HUES64 (cell line): ENCODE measurements at regions not wholly inside any gene's neighbourhood (a gene's known extent, or its start where the extent isn't known, plus 50 kb on each side); places are given as distances from the start of the nearest gene placed in this dataset.
"Not testable (repeated sequence)": the region's sequence is repeated elsewhere in the genome, so short reads cannot be mapped to it uniquely, and the experiment has no call there.

Source experiments
- H3K27ac ChIP-seq: 2 replicates; pipeline ENCODE4 v1.7.0; 2013; ENCODE audit warnings: low read depth, low read length, inconsistent platforms
- H3K27me3 ChIP-seq: 2 replicates; pipeline ENCODE4 v1.6.1; 2013; ENCODE audit warnings: mild to moderate bottlenecking, low read length; ENCODE audit not compliant: insufficient read depth
- H3K36me3 ChIP-seq: 2 replicates; pipeline ENCODE4 v1.6.1; 2013; ENCODE audit warnings: mild to moderate bottlenecking, low read length; ENCODE audit not compliant: insufficient read depth
- H3K4me1 ChIP-seq: 2 replicates; pipeline ENCODE4 v1.6.1; 2013; ENCODE audit warnings: mild to moderate bottlenecking, low read length, moderate library complexity; ENCODE audit not compliant: insufficient read depth
- H3K4me3 ChIP-seq: 2 replicates; pipeline ENCODE4 v1.5.1; 2013; ENCODE audit warnings: mild to moderate bottlenecking, low read length, moderate library complexity
- H3K9ac ChIP-seq: 2 replicates; pipeline ENCODE4 v1.6.1; 2013; ENCODE audit warnings: mild to moderate bottlenecking, low read depth, low read length
- H3K9me3 ChIP-seq: 2 replicates; pipeline ENCODE4 v1.6.1; 2013; ENCODE audit warnings: low read depth, low read length; ENCODE audit not compliant: insufficient read depth
- WGBS: fragments of 150-250, 120-280 bp; methylation state at CpG from one replicate; pipeline ENCODE4 v1.1.7; 2013; ENCODE audit warnings: missing lambda C conversion rate; 5-methylcytosine and 5-hydroxymethylcytosine counted together

DNA sequence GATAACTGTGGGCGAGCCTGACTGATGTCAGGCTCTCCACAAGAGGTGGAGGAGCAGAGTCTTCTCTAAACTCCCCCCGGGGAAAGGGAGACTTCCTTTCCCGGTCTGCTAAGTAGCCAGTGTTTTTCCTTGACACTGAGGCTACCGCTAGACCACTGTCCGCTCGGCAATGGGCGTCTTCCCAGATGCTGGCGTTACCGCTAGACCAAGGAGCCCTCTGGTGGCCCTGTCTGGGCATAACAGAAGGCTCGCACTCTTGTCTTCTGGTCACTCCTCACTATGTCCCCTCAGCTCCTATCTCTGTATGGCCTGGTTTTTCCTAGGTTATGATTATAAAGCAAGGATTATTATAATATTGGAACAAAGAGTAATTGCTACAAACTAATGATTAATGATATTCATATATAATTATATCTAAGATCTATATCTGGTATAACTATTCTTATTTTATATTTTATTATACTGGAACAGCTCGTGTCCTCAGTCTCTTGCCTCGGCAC is 278.7 kb downstream of the CAAP1 start:
- H3K9ac ChIP-seq, H3K4me1 ChIP-seq: not testable (repeated sequence)
- WGBS: 36% methylated on average over 11 of the region's 12 CpGs

GRCh38 chr9:26612211-26612610 is 280.4 kb downstream of the CAAP1 start:
- H3K9ac ChIP-seq: no peak overlapping the region
- no peaks in the 10 kb centered on the region for H3K9me3 ChIP-seq
- no peak overlapping the region for H3K4me3 ChIP-seq
- 91% methylated on average over 3 of the region's 3 CpGs for WGBS
- H3K4me1 ChIP-seq: peaks cover 5% of the 10 kb centered on the region; the same call in 1 of the 2 replicates
- no peaks in the 10 kb centered on the region for H3K27me3 ChIP-seq
- no peak overlapping the region for H3K27ac ChIP-seq
- no peaks in the 10 kb centered on the region for H3K36me3 ChIP-seq

More for the DNA sequence above, 278.7 kb downstream of the CAAP1 start:
- H3K27me3 ChIP-seq, H3K9me3 ChIP-seq, H3K27ac ChIP-seq, H3K36me3 ChIP-seq, H3K4me3 ChIP-seq: not testable (repeated sequence)

DNA sequence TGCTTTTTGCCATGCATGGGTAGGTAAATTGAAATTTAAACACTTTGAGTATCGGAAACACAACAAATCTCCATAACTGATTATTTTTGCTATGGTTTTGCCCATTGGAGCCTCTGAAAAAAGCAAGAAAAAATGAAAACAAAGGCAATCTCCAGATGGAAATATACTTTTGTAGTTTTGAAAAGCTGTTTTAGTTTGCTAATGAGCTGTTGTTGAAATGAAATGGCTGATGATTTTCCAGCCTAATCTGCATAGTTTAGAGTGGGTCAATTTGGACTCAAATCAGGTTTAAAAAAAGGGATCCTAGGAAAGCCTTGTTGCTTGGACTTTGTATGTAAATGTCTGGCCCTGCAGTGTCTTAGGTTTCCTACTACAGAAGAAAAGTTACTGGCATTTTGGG is 285.8 kb downstream of the CAAP1 start:
- peaks cover 21% of the 10 kb centered on the region for H3K4me1 ChIP-seq
- no peaks in the 10 kb centered on the region for H3K9me3 ChIP-seq
- no peaks in the 10 kb centered on the region for H3K27me3 ChIP-seq
- H3K36me3 ChIP-seq: no peaks in the 10 kb centered on the region
- no peak overlapping the region for H3K9ac ChIP-seq
- WGBS: 100% methylated on average over 1 of the region's 1 CpG
- no peak overlapping the region for H3K27ac ChIP-seq
- no peak overlapping the region for H3K4me3 ChIP-seq

GRCh38 chr9:26605367-26605766 is 287.2 kb downstream of the CAAP1 start:
- Histone ChIP-seq H3K36me3 (no peaks in the 10 kb centered on the region), H3K27me3 (no peaks in the 10 kb centered on the region), H3K9me3 (no peaks in the 10 kb centered on the region), H3K9ac (no peak overlapping the region), H3K4me3 (no peak overlapping the region), H3K27ac (no peak overlapping the region), H3K4me1 (peaks cover 21% of the 10 kb centered on the region)
- 96% methylated on average over 1 of the region's 1 CpG for WGBS

GRCh38 chr9:26604076-26604662 is 288.4 kb downstream of the CAAP1 start:
- no peak overlapping the region for H3K9ac ChIP-seq
- H3K4me1 ChIP-seq: peaks cover 21% of the 10 kb centered on the region
- H3K4me3 ChIP-seq: no peak overlapping the region
- no peaks in the 10 kb centered on the region for H3K36me3 ChIP-seq
- H3K9me3 ChIP-seq: no peaks in the 10 kb centered on the region
- H3K27me3 ChIP-seq: no peaks in the 10 kb centered on the region
- 82% methylated on average over 4 of the region's 4 CpGs for WGBS
- peak overlapping the region; percentile 24; the same call in 1 of the 2 replicates for H3K27ac ChIP-seq

- Histone ChIP-seq H3K27ac (no peak overlapping the region), H3K9ac (no peak overlapping the region), H3K27me3 (no peaks in the 10 kb centered on the region), H3K4me3 (no peak overlapping the region), H3K9me3 (no peaks in the 10 kb centered on the region), H3K36me3 (no peaks in the 10 kb centered on the region), H3K4me1 (peaks cover 21% of the 10 kb centered on the region)
Observed at GRCh38 chr9:26603617-26604016, 289.0 kb downstream of the CAAP1 start.

- Histone ChIP-seq H3K9ac (no peak overlapping the region), H3K9me3 (no peaks in the 10 kb centered on the region), H3K4me3 (no peak overlapping the region), H3K27ac (no peak overlapping the region), H3K4me1 (no peaks in the 10 kb centered on the region), H3K27me3 (no peaks in the 10 kb centered on the region), H3K36me3 (no peaks in the 10 kb centered on the region)
- WGBS: 86% methylated on average over 5 of the region's 5 CpGs
Observed at GRCh38 chr9:26597542-26598149, 295.0 kb downstream of the CAAP1 start.

GRCh38 chr9:26579056-26579455 is 313.5 kb downstream of the CAAP1 start:
- no peak overlapping the region for H3K4me3 ChIP-seq
- H3K4me1 ChIP-seq: no peaks in the 10 kb centered on the region
- H3K9me3 ChIP-seq: no peaks in the 10 kb centered on the region
- 100% methylated on average over 1 of the region's 2 CpGs for WGBS
- H3K9ac ChIP-seq: no peak overlapping the region
- no peaks in the 10 kb centered on the region for H3K36me3 ChIP-seq
- no peaks in the 10 kb centered on the region for H3K27me3 ChIP-seq
- no peak overlapping the region for H3K27ac ChIP-seq

GRCh38 chr9:26574898-26575440 is 317.6 kb downstream of the CAAP1 start:
- 94% methylated on average over 2 of the region's 2 CpGs for WGBS
- H3K27ac ChIP-seq: no peak overlapping the region
- H3K9ac ChIP-seq: no peak overlapping the region
- H3K36me3 ChIP-seq: no peaks in the 10 kb centered on the region
- no peak overlapping the region for H3K4me3 ChIP-seq
- H3K27me3 ChIP-seq: no peaks in the 10 kb centered on the region
- no peaks in the 10 kb centered on the region for H3K4me1 ChIP-seq
- H3K9me3 ChIP-seq: no peaks in the 10 kb centered on the region

DNA sequence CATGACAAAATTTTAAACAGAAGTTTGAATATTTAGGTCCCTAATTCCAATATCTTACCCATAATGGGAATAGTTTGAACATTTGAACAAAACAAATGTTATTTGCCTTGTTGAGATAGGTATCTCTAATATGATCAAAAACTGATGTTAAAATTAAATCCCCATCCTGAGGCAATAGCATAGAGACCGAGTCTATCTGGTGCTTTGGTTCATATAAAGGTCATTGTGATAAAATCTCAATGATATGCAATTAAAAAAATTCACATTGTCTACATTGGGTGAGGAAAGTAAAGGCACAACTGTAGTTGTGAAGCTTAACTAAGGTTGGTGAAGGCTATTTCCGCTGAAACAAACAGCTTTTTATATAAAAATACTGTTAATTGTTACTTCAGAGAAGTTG is 318.3 kb downstream of the CAAP1 start:
- no peaks in the 10 kb centered on the region for H3K9me3 ChIP-seq
- no peak overlapping the region for H3K27ac ChIP-seq
- H3K27me3 ChIP-seq: no peaks in the 10 kb centered on the region
- no peaks in the 10 kb centered on the region for H3K36me3 ChIP-seq
- H3K4me1 ChIP-seq: no peaks in the 10 kb centered on the region
- H3K9ac ChIP-seq: no peak overlapping the region
- no peak overlapping the region for H3K4me3 ChIP-seq
- 81% methylated on average over 2 of the region's 2 CpGs for WGBS

DNA sequence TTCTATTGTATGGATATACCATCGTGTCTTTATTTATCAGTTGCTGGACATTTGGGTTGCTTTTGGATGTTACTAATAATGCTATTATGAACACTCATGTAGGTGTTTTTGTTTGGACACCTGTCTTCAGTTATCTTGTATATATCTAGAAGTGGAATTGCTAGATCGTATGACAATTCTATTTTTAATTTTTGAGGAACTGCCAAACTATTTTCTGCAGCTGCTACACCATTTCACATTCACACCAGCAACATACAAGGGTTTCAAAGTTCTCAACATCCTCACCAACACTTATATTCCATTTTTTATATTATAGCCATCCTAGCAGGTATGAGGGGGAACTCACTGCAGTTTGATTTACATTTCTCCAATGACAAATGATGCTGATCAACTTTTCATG is 324.6 kb downstream of the CAAP1 start:
- Histone ChIP-seq H3K36me3 (no peaks in the 10 kb centered on the region), H3K27ac (no peak overlapping the region), H3K4me3 (no peak overlapping the region), H3K27me3 (no peaks in the 10 kb centered on the region), H3K9ac (no peak overlapping the region), H3K9me3 (no peaks in the 10 kb centered on the region), H3K4me1 (no peaks in the 10 kb centered on the region)
- 94% methylated on average over 2 of the region's 2 CpGs for WGBS
